Right lobe of liver (tissue), 6 donors: ENCODE measurements at regions not wholly inside any gene's neighbourhood (a gene's known extent, or its start where the extent isn't known, plus 50 kb on each side); places are given as distances from the start of the nearest gene placed in this dataset.

Source experiments
- ATAC-seq, 4 donors: fragments of 200-7000 bp; cut with Tn5 transposase; one replicate each; pipeline ENCODE4 v1.9.1; 2020; ENCODE audit warnings: mild to moderate bottlenecking in 4 of 4, moderate library complexity in 4 of 4
- DNase-seq, 3 donors: peaks; one replicate each; pipeline ENCODE4 v3.0.0-alpha.2; 2020
- H3K27ac ChIP-seq, 3 donors: fragments of 200-600 bp; one replicate each; pipeline ENCODE4 v1.8.0; 2022
- H3K27me3 ChIP-seq, 2 donors: fragments of 200-600 bp; one replicate each; pipeline ENCODE4 v1.8.0; 2022
- H3K36me3 ChIP-seq, 4 donors: fragments of 200-600 bp; sonication (generic) in 1 of 4; one replicate each; pipeline versions ENCODE4 v1.5.1 to v1.8.0; 2017 to 2022; ENCODE audit warnings: control low read depth in 1 of 4
- H3K4me1 ChIP-seq, 4 donors: fragments of 200-600 bp; sonication (generic) in 1 of 4; one replicate each; pipeline versions ENCODE4 v1.5.1 to v1.8.0; 2017 to 2022; ENCODE audit warnings: control low read depth in 1 of 4
- H3K4me3 ChIP-seq, 3 donors: fragments of 200-600 bp; one replicate each; pipeline ENCODE4 v1.8.0; 2022
- H3K9me3 ChIP-seq, 4 donors: fragments of 200-600 bp; sonication (generic) in 1 of 4; one replicate each; pipeline versions ENCODE4 v1.5.1 to v1.8.0; 2017 to 2022; ENCODE audit warnings: control low read depth in 1 of 4
- POLR2A ChIP-seq: fragments of 450-650 bp; IDR thresholded peaks from one replicate; pipeline ENCODE4 v1.6.1; 2017; ENCODE audit warnings: antibody characterized with exemption, mild to moderate bottlenecking
- WGBS: methylation state at CpG from one replicate; pipeline ENCODE4 v1.1.6; 2018; ENCODE audit warnings: low coverage, low lambda C conversion rate; ENCODE audit not compliant: insufficient coverage; ENCODE audit errors: missing lambda C conversion rate; 5-methylcytosine and 5-hydroxymethylcytosine counted together
- intact Hi-C, 2 donors: fragments of 100-400 bp; cut with DNase I; formaldehyde crosslinking; loops; one replicate each; pipeline versions ENCODE4 v1.11.2 to v1.14.1; 2022
- TF ChIP-seq, protein P1 (sequence below), 4 donors: fragments of 200-600 bp in 3 of 4; fragments of 450-650 bp in 1 of 4; IDR thresholded peaks; one replicate each; pipeline versions ENCODE4 v1.5.1 to v1.8.0; 2016 to 2022; ENCODE audit warnings: antibody characterized with exemption in 4 of 4, mild to moderate bottlenecking in 2 of 4
- donor health status: DM: no; HTN: yes; CAD: no.
- donor health status: DM: no; HTN: no; CAD: no.
- donor health status: DM: no; HTN: no; CAD: no.
- donor health status: DM: no; HTN: yes; CAD: no.
- donor health status: DM: no; HTN: yes; CAD: no.

DNA sequence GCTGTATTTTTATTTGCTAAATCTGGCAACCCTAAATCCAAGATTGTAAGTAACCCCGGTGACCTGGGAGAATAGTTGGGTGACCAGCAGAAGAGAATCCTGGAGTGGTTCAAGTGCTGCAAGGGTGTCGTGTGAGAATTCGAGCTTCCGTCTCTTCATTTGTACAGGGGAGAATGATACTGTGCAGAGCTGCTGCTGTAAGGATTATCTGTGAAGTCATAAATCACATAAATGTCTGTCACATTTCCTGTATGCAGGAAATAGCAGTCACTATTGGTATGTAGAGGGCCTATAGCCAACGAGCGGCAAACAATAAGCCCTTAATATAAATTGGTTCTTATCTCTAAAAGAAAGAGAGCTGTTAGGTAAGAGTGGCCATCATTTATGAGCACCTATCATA, 90.7 kb downstream of the ATP1A1 start:
- intact Hi-C loops: no loop called here
- H3K36me3 ChIP-seq: no peaks in the 10 kb centered on the region
- peaks cover 0 to 31% (median 8%) of the 10 kb centered on the region in 4 donors for H3K4me1 ChIP-seq
- no peak overlapping the region for H3K27ac ChIP-seq
- DNase-seq (no peak), ATAC-seq (no peak)
- H3K27me3 ChIP-seq: no peaks in the 10 kb centered on the region
- no peak overlapping the region for H3K4me3 ChIP-seq
- 78% methylated on average over 6 of the region's 6 CpGs for WGBS
- no peaks in the 10 kb centered on the region for H3K9me3 ChIP-seq
- no peak for TF ChIP-seq POLR2A
- TF ChIP-seq, protein P1, sequence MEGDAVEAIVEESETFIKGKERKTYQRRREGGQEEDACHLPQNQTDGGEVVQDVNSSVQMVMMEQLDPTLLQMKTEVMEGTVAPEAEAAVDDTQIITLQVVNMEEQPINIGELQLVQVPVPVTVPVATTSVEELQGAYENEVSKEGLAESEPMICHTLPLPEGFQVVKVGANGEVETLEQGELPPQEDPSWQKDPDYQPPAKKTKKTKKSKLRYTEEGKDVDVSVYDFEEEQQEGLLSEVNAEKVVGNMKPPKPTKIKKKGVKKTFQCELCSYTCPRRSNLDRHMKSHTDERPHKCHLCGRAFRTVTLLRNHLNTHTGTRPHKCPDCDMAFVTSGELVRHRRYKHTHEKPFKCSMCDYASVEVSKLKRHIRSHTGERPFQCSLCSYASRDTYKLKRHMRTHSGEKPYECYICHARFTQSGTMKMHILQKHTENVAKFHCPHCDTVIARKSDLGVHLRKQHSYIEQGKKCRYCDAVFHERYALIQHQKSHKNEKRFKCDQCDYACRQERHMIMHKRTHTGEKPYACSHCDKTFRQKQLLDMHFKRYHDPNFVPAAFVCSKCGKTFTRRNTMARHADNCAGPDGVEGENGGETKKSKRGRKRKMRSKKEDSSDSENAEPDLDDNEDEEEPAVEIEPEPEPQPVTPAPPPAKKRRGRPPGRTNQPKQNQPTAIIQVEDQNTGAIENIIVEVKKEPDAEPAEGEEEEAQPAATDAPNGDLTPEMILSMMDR (IDR thresholded peaks at IDR 0.05): no peak
